LNCAP (cell line): ENCODE measurements at regions not wholly inside any gene's neighbourhood (a gene's known extent, or its start where the extent isn't known, plus 50 kb on each side); places are given as distances from the start of the nearest gene placed in this dataset.

Source experiments
- CTCF ChIP-seq: fragments of 450-650 bp; IDR thresholded peaks from 2 replicates; pipeline ENCODE4 v1.5.1; 2017; ENCODE audit warnings: mild to moderate bottlenecking

GRCh38 chr13:56515441-56515840 lies 625.3 kb upstream of the PRR20A start:
- TF ChIP-seq CTCF = no peak

- no peak for TF ChIP-seq CTCF
These were observed 612.5 kb upstream of the PRR20A start for GRCh38 chr13:56528040-56528790.

GRCh38 chr13:56530096-56530495 lies 610.6 kb upstream of the PRR20A start:
- TF ChIP-seq CTCF = no peak

- TF ChIP-seq CTCF = no peak
These were observed 581.9 kb upstream of the PRR20A start for GRCh38 chr13:56558698-56559320.

- peak; percentile 59 for TF ChIP-seq CTCF
These were observed 579.4 kb upstream of the PRR20A start for GRCh38 chr13:56561327-56561726.

- no peak for TF ChIP-seq CTCF
These were observed 577.1 kb upstream of the PRR20A start for GRCh38 chr13:56563663-56564062.

- TF ChIP-seq CTCF = no peak
These were observed 553.7 kb upstream of the PRR20A start for GRCh38 chr13:56586976-56587375.
